Right ventricle myocardium inferior (tissue), 1 donor: ENCODE measurements at regions not wholly inside any gene's neighbourhood (a gene's known extent, or its start where the extent isn't known, plus 50 kb on each side); places are given as distances from the start of the nearest gene placed in this dataset.
"Not testable (repeated sequence)": the region's sequence is repeated elsewhere in the genome, so short reads cannot be mapped to it uniquely, and the experiment has no call there.

Source experiments
- ATAC-seq: fragments of 200-7000 bp; cut with Tn5 transposase; one replicate; pipeline ENCODE4 v1.9.1; 2020; ENCODE audit warnings: mild to moderate bottlenecking, moderate library complexity
- DNase-seq: peaks from one replicate; pipeline ENCODE4 v3.0.0; 2021; ENCODE audit errors: missing footprints
- intact Hi-C: fragments of 100-400 bp; cut with DNase I; formaldehyde crosslinking; loops from one replicate; pipeline ENCODE4 v1.11.0; 2022
- donor health status: DM: no; HTN: yes; CAD: no; lungs with severe emphysema.

DNA sequence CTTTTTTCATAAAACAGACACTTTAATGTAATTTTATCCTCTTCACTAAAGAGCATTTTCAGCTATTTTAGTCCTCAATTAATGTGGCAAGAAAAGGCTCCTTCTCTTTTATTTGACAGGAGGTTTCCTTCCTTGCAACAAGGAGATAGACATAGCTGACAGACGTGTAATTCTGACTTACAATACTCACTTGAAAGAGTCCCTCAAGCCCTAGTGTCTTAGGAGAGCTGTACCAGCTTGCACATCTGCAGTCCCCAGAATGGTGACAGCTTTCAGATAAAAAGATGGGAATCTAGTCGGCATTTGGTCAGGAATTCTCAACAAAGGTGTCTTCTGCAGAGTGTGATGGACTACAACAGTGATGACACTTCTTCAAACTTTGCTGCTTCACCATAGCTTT is 603.7 kb upstream of the PTCHD4 start:
- intact Hi-C loops = no loop called here
- DNase-seq (no peak), ATAC-seq (no peak)

DNA sequence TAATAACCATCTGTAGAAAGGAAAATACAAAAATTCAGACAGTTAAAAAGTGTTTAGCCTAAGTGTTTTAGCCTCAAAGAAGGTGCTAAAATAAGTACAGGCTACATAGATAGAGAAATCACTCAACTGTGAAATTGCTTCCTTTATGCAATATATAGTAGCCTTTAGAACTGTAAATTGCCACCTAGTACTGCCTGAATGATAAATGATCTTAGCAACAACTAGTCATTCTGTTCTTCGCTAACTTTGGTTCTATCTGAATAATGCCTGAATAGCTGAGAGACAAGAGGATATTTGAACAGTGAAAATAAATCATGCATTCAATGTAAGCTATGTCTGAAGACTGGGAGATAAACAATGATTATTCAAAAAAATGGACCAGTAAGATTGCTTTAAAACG is 603.3 kb upstream of the PTCHD4 start:
- intact Hi-C loops = no loop called here
- DNase-seq = no peak
- no peak for ATAC-seq

DNA sequence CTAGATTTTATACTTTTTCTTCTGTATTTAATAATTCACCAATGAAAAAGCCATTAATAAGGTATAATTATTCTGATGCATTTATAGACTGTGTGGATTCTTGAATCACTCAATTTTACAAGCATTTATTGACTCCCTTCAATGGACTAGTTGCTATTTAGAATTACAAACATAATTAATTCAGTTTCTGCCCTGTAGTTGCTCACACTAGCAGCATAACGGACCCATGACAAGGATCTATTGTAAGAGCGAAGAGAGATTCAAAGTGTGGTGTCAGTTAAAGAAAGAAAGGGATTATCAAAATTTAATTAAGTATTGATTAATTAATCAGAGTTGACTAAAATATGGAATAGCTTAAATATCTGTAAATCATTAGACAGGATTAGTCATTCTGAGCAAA is 602.6 kb upstream of the PTCHD4 start:
- no peak for DNase-seq
- no peak for ATAC-seq
- intact Hi-C loops = no loop called here

DNA sequence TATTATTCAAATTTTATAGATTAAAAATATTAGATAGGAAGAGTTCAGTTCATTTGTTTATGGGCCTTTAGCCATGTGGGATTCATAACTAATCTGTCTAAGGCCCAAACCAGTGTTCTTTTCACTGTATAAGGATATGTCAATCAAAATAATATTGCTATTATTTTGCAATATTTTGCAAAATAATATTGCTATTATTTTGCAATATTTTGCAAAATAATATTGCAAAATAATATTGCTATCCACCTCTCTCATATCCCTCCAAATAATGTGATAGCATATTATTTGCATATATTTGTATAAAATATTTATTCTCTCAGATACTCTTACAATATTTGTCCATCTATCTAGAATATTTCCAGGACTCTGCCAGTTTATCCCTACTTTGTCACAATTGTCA is 595.3 kb upstream of the PTCHD4 start:
- ATAC-seq (no peak), DNase-seq (no peak)
- intact Hi-C loops = no loop called here

GRCh38 chr6:48701572-48701971 is 590.6 kb upstream of the PTCHD4 start:
- intact Hi-C loops = no loop called here
- DNase-seq (no peak), ATAC-seq (no peak)

- ATAC-seq (no peak), DNase-seq (no peak)
- intact Hi-C loops = no loop called here
Measured at GRCh38 chr6:48695872-48696271, 584.9 kb upstream of the PTCHD4 start.

GRCh38 chr6:48691420-48691819 is 580.4 kb upstream of the PTCHD4 start:
- no peak for ATAC-seq
- DNase-seq = no peak
- intact Hi-C loops = no loop called here

- no peak for ATAC-seq
Measured at GRCh38 chr6:48689498-48689897, 578.5 kb upstream of the PTCHD4 start.

DNA sequence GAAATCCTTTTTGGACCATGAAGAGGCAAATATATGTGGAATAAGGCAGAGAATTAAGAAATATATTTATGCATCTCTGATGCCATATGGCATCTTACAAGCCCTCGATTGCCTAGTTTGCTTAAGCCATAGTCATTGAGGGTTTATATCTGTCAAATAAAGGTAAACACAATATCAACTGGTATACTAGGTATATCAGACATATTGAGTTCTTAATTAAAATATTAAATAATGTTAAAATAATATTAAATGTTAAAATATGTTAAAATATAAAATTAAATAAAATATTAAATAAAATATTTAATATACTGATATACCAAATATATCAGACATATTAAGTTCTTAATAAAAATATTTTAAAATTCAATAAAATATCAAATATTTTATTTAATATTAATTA is 567.4 kb upstream of the PTCHD4 start:
- intact Hi-C loops = no loop called here
- no peak for ATAC-seq
- no peak for DNase-seq

More at GRCh38 chr6:48689498-48689897, 578.5 kb upstream of the PTCHD4 start:
- intact Hi-C loops = no loop called here
- DNase-seq = no peak

DNA sequence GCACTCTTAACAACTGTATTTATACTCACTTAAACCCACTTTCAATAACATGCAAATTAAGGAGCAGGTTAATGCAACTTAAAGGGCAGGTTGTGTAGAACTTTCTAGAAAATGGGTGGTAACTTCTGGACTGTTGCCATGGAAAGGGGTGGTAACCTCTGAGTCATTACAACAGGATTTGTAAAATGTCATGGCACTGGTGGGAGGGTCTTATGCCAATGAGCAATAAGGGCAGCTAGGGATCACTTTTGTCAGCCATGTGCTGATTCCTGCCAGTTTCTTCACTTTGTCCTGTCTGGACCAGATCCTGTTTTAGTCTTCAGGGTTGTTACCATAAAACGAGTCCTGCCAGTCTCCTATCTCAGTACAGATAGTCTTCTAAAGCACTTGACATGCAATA is 560.5 kb upstream of the PTCHD4 start:
- DNase-seq (no peak), ATAC-seq (no peak)
- intact Hi-C loops = no loop called here

GRCh38 chr6:48670546-48670945 is 559.5 kb upstream of the PTCHD4 start:
- DNase-seq = no peak
- ATAC-seq = no peak
- intact Hi-C loops = no loop called here

DNA sequence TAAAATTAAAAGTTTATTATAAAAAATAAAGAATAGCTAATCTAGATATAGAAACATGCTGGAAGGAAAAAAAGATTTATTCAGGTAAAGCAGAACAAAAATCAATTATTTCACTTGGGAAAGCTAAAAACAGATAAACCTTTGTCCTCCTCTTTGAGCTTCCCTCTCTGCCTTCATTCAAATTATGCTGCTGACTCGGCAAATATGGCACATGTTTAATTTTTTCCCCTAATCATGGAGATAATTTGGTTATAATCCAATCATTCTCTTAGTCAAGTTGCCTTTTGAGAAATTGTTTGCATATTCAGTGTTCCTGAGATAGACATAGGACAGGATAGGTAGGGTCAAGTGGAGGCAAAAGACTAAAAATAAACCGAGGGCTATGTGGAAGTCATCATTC is 556.8 kb upstream of the PTCHD4 start:
- ATAC-seq = no peak
- intact Hi-C loops = no loop called here
- no peak for DNase-seq

- DNase-seq (no peak), ATAC-seq (no peak)
- intact Hi-C loops = no loop called here
Measured at GRCh38 chr6:48664826-48665225, 553.8 kb upstream of the PTCHD4 start.

GRCh38 chr6:48658915-48659314 is 547.9 kb upstream of the PTCHD4 start:
- DNase-seq = no peak
- intact Hi-C loops = no loop called here
- no peak for ATAC-seq

GRCh38 chr6:48641544-48641943 is 530.5 kb upstream of the PTCHD4 start:
- intact Hi-C loops = no loop called here
- no peak for DNase-seq
- ATAC-seq = no peak

DNA sequence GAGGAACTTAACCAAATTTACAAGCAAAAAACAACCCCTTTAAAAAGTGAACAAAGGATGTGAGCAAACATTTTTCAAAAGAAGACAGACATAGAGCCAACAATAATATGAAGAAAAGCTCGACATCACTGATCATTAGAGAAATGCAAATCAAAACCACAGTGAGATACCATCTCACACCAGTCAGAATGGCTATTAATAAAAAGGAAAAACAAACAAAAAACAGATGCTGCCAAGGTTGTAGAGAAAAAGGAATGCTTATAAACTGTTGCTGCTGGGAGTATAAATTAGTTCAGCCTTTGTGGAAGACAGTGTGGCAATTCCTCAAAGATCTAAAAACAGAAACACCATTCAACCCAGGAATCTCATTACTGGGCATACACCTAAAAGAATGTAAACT is 527.8 kb upstream of the PTCHD4 start:
- ATAC-seq, intact Hi-C loops: not testable (repeated sequence)

DNA sequence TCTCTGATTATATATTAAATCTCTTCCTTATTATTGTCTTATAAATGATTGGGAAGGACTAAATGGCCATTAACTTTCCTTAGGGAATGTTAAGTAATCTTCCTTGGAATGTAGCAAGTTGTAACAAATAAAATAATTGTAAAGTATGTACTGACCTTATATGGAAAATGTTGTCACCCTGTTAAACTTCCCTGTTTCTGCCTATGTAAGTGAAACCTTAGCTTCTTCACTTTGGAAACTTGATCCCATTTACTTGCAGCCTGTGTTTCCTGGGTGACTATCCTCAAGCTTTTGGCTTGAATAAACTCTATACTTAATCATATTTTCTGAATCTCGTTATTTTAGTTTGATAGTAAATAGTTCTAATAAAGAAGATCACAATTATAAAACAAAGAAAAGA is 519.5 kb upstream of the PTCHD4 start:
- no peak for DNase-seq
- intact Hi-C loops = no loop called here
- no peak for ATAC-seq

More for the DNA sequence above, 527.8 kb upstream of the PTCHD4 start:
- DNase-seq = not testable (repeated sequence)

- no peak for DNase-seq
- intact Hi-C loops = no loop called here
- no peak for ATAC-seq
Measured at GRCh38 chr6:48628316-48628715, 517.3 kb upstream of the PTCHD4 start.

- intact Hi-C loops = no loop called here
Measured at GRCh38 chr6:48626421-48626820, 515.4 kb upstream of the PTCHD4 start.

GRCh38 chr6:48624631-48625030 is 513.6 kb upstream of the PTCHD4 start:
- ATAC-seq (no peak), DNase-seq (no peak)
- intact Hi-C loops = no loop called here

More at GRCh38 chr6:48626421-48626820, 515.4 kb upstream of the PTCHD4 start:
- ATAC-seq (no peak), DNase-seq (no peak)

- no peak for DNase-seq
- intact Hi-C loops = no loop called here
Measured at GRCh38 chr6:48619771-48620170, 508.8 kb upstream of the PTCHD4 start.

GRCh38 chr6:48615041-48615440 is 504.0 kb upstream of the PTCHD4 start:
- DNase-seq (no peak), ATAC-seq (no peak)
- intact Hi-C loops = no loop called here

More at GRCh38 chr6:48619771-48620170, 508.8 kb upstream of the PTCHD4 start:
- ATAC-seq = no peak
